ENCODE measurements at regions not wholly inside any gene's neighbourhood (a gene's known extent, or its start where the extent isn't known, plus 50 kb on each side); places are given as distances from the start of the nearest gene placed in this dataset.
A peak's percentile ranks its signal among the peaks of the same experiment; 100 is the strongest.

DNA sequence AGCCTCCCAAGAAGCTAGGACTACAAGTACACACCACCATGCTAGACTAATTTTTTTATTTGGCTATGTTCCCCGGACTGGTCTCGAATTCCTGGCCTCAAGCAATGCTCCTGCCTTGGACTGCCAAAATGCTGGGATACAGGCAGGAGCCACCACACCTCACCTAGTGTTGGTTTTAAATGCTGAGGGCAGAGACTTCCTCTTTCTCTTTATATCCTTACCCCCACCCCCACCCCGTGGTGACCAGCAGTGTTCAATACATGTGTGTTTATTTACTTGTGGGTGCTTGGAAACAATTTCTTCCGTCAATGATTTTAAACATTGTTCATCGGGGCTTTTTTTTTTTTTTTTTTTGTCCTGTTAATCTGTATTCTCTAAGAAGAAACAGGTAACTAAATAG lies 158.9 kb downstream of the ZBTB18 start:
- H3K27me3 ChIP-seq (replicated peaks; ENCODE audit: control insufficient read depth, insufficient read depth, low read length) = no peaks in the 10 kb centered on the region
- TF ChIP-seq CTCF (IDR thresholded peaks at IDR 0.05; ENCODE audit: insufficient read depth, low read length, poor library complexity, severe bottlenecking) = no peak
- no peak for DNase-seq (ENCODE audit: extremely low read depth, insufficient read length)

GRCh38 chr1:244210884-244211558 lies 159.9 kb downstream of the ZBTB18 start:
- Histone ChIP-seq H3K4me3 (replicated peaks; ENCODE audit: low read depth, low read length) (no peak overlapping the region), H3K36me3 (ENCODE audit: control insufficient read depth, insufficient read depth, low read length) (no peaks in the 10 kb centered on the region), H3K27me3 (replicated peaks; ENCODE audit: control insufficient read depth, insufficient read depth, low read length) (no peaks in the 10 kb centered on the region)
- no peak for DNase-seq (ENCODE audit: extremely low read depth, insufficient read length)
- TF ChIP-seq CTCF (IDR thresholded peaks at IDR 0.05; ENCODE audit: insufficient read depth, low read length, poor library complexity, severe bottlenecking) = peak; percentile 49

More for the DNA sequence above, 158.9 kb downstream of the ZBTB18 start:
- Histone ChIP-seq H3K4me3 (replicated peaks; ENCODE audit: low read depth, low read length) (no peak overlapping the region), H3K36me3 (ENCODE audit: control insufficient read depth, insufficient read depth, low read length) (no peaks in the 10 kb centered on the region)

- TF ChIP-seq CTCF (IDR thresholded peaks at IDR 0.05; ENCODE audit: insufficient read depth, low read length, poor library complexity, severe bottlenecking) = no peak
- Histone ChIP-seq H3K4me3 (replicated peaks; ENCODE audit: low read depth, low read length) (no peak overlapping the region), H3K27me3 (replicated peaks; ENCODE audit: control insufficient read depth, insufficient read depth, low read length) (no peaks in the 10 kb centered on the region), H3K36me3 (ENCODE audit: control insufficient read depth, insufficient read depth, low read length) (no peaks in the 10 kb centered on the region)
- DNase-seq (ENCODE audit: extremely low read depth, insufficient read length) = no peak
Measured at GRCh38 chr1:244211559-244211944, 160.5 kb downstream of the ZBTB18 start.

DNA sequence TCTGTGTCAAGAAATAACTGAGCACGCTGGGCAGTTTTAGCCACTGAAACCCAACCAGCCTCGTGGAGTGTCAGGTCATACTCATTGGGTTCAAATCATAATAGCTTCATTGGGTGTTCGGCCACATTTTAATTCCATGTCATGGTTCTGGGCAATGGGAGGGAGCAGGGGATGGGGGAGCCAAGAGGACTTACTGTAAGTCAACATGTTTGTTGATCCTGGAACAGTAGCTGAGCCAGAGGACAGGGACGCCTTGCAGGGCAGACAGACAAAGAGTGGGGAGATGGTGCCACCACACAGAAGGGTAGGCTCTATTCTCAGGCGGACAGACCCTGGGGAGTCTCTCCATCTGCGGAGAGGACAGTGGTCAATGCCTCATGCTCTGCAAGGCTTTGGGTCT lies 161.1 kb downstream of the ZBTB18 start:
- no peak for DNase-seq (ENCODE audit: extremely low read depth, insufficient read length)
- Histone ChIP-seq H3K27me3 (replicated peaks; ENCODE audit: control insufficient read depth, insufficient read depth, low read length) (no peaks in the 10 kb centered on the region), H3K36me3 (ENCODE audit: control insufficient read depth, insufficient read depth, low read length) (no peaks in the 10 kb centered on the region), H3K4me3 (replicated peaks; ENCODE audit: low read depth, low read length) (no peak overlapping the region)
- no peak for TF ChIP-seq CTCF (IDR thresholded peaks at IDR 0.05; ENCODE audit: insufficient read depth, low read length, poor library complexity, severe bottlenecking)

GRCh38 chr1:244212797-244213475 lies 161.9 kb downstream of the ZBTB18 start:
- TF ChIP-seq CTCF (IDR thresholded peaks at IDR 0.05; ENCODE audit: insufficient read depth, low read length, poor library complexity, severe bottlenecking) = no peak
- no peaks in the 10 kb centered on the region for H3K36me3 ChIP-seq (ENCODE audit: control insufficient read depth, insufficient read depth, low read length)
- H3K4me3 ChIP-seq (replicated peaks; ENCODE audit: low read depth, low read length) = no peak overlapping the region
- no peaks in the 10 kb centered on the region for H3K27me3 ChIP-seq (replicated peaks; ENCODE audit: control insufficient read depth, insufficient read depth, low read length)
- DNase-seq (ENCODE audit: extremely low read depth, insufficient read length) = no peak
